Osteoblast (primary cell): ENCODE measurements at regions not wholly inside any gene's neighbourhood (a gene's known extent, or its start where the extent isn't known, plus 50 kb on each side); places are given as distances from the start of the nearest gene placed in this dataset.

Source experiments
- DNase-seq: peaks from one replicate; pipeline ENCODE4 v3.0.0; 2011; ENCODE audit warnings: low spot score, mixed read lengths; ENCODE audit not compliant: insufficient read length; ENCODE audit errors: missing footprints
- H2AFZ ChIP-seq: 2 replicates; pipeline ENCODE4 v1.6.0; 2011; ENCODE audit warnings: mild to moderate bottlenecking, low read length
- H3K27ac ChIP-seq: 2 replicates; pipeline ENCODE4 v1.5.1; 2011; ENCODE audit warnings: mild to moderate bottlenecking, low read depth, low read length, moderate library complexity
- H3K27me3 ChIP-seq: 2 replicates; pipeline ENCODE4 v1.6.0; 2012; ENCODE audit warnings: mild to moderate bottlenecking, control low read depth, inconsistent platforms, low read length, moderate library complexity; ENCODE audit not compliant: insufficient read depth
- H3K36me3 ChIP-seq: 2 replicates; pipeline ENCODE4 v1.5.1; 2011; ENCODE audit warnings: mild to moderate bottlenecking, low read length, control low read depth, moderate library complexity; ENCODE audit not compliant: insufficient read depth
- H3K4me1 ChIP-seq: 2 replicates; pipeline ENCODE4 v1.5.1; 2011; ENCODE audit warnings: mild to moderate bottlenecking, low read length, control low read depth, moderate library complexity; ENCODE audit not compliant: insufficient read depth
- H3K4me2 ChIP-seq: 2 replicates; pipeline ENCODE4 v1.6.0; 2011; ENCODE audit warnings: mild to moderate bottlenecking, low read length; ENCODE audit not compliant: insufficient read depth
- H3K4me3 ChIP-seq: fragments of 200-600 bp; sonication (generic); 3 replicates; pipeline ENCODE4 v1.5.1; 2012; ENCODE audit warnings: mild to moderate bottlenecking, low read length, inconsistent platforms; ENCODE audit not compliant: insufficient read depth
- H3K79me2 ChIP-seq: 2 replicates; pipeline ENCODE4 v1.6.0; 2012; ENCODE audit warnings: mild to moderate bottlenecking, low read length, control low read depth, inconsistent platforms; ENCODE audit not compliant: insufficient read depth
- H3K9me3 ChIP-seq: 2 replicates; pipeline ENCODE4 v1.5.1; 2011; ENCODE audit warnings: low read depth, low read length, control low read depth
- H4K20me1 ChIP-seq: 2 replicates; pipeline ENCODE4 v1.6.0; 2012; ENCODE audit warnings: mild to moderate bottlenecking, low read length, control low read depth; ENCODE audit not compliant: insufficient read depth
- CTCF ChIP-seq: IDR thresholded peaks from 2 replicates; pipeline ENCODE4 v1.5.1; 2011; ENCODE audit warnings: mild to moderate bottlenecking, low read depth, low read length, moderate library complexity; ENCODE audit errors: extremely low read depth

- peaks cover 12% of the 10 kb centered on the region for H3K27me3 ChIP-seq
- no peaks in the 10 kb centered on the region for H4K20me1 ChIP-seq
- no peak for TF ChIP-seq CTCF
- no peaks in the 10 kb centered on the region for H3K36me3 ChIP-seq
- H3K4me1 ChIP-seq, result peaks cover 2% of the 10 kb centered on the region
- H3K79me2 ChIP-seq, result no peaks in the 10 kb centered on the region
- H3K4me2 ChIP-seq, result no peak overlapping the region
- H3K4me3 ChIP-seq, result no peak overlapping the region
- no peaks in the 10 kb centered on the region for H3K9me3 ChIP-seq
- peak; percentile 3 for DNase-seq
- H2AFZ ChIP-seq, result no peak overlapping the region
- no peak overlapping the region for H3K27ac ChIP-seq
Measured at GRCh38 chr6:16929809-16930208, 168.5 kb upstream of the ATXN1 start.

GRCh38 chr6:16928387-16928786 lies 167.1 kb upstream of the ATXN1 start:
- no peak overlapping the region for H3K4me2 ChIP-seq
- H3K27ac ChIP-seq, result no peak overlapping the region
- no peak for TF ChIP-seq CTCF
- H2AFZ ChIP-seq, result no peak overlapping the region
- DNase-seq, result no peak
- peaks cover 2% of the 10 kb centered on the region for H3K27me3 ChIP-seq
- no peaks in the 10 kb centered on the region for H4K20me1 ChIP-seq
- H3K79me2 ChIP-seq, result no peaks in the 10 kb centered on the region
- H3K36me3 ChIP-seq, result no peaks in the 10 kb centered on the region
- H3K4me1 ChIP-seq, result peaks cover 2% of the 10 kb centered on the region
- no peak overlapping the region for H3K4me3 ChIP-seq
- no peaks in the 10 kb centered on the region for H3K9me3 ChIP-seq

- Histone ChIP-seq H3K4me1 (peaks cover 2% of the 10 kb centered on the region), H3K4me3 (no peak overlapping the region), H2AFZ (no peak overlapping the region), H3K27ac (no peak overlapping the region), H3K4me2 (no peak overlapping the region), H3K9me3 (no peaks in the 10 kb centered on the region), H4K20me1 (no peaks in the 10 kb centered on the region), H3K27me3 (no peaks in the 10 kb centered on the region), H3K79me2 (no peaks in the 10 kb centered on the region), H3K36me3 (no peaks in the 10 kb centered on the region)
- TF ChIP-seq CTCF, result no peak
- no peak for DNase-seq
Measured at GRCh38 chr6:16927205-16927604, 165.9 kb upstream of the ATXN1 start.

- Histone ChIP-seq H3K27ac (no peak overlapping the region), H3K36me3 (no peaks in the 10 kb centered on the region), H3K4me3 (no peak overlapping the region), H3K4me1 (peaks cover 2% of the 10 kb centered on the region), H3K27me3 (no peaks in the 10 kb centered on the region), H4K20me1 (no peaks in the 10 kb centered on the region), H3K79me2 (no peaks in the 10 kb centered on the region), H2AFZ (no peak overlapping the region), H3K9me3 (no peaks in the 10 kb centered on the region), H3K4me2 (no peak overlapping the region)
- DNase-seq, result no peak
- TF ChIP-seq CTCF, result no peak
Measured at GRCh38 chr6:16925461-16925860, 164.2 kb upstream of the ATXN1 start.
